Kidney (tissue), 13 donors: ENCODE measurements at regions not wholly inside any gene's neighbourhood (a gene's known extent, or its start where the extent isn't known, plus 50 kb on each side); places are given as distances from the start of the nearest gene placed in this dataset.

Experiments
- DNase-seq, 5 donors: peaks; one replicate each; pipeline ENCODE4 v3.0.0-alpha.2; 2013 to 2020
- FAIRE-seq: peaks from 2 replicates; lab custom pipeline; 2012; peaks lifted over from hg19 to GRCh38; lab: Jason Lieb, UNC
- H3K27ac ChIP-seq, 2 donors: one replicate each; pipeline ENCODE4 v1.7.0; 2013; ENCODE audit warnings: low read depth in 2 of 2, low read length in 2 of 2, inconsistent platforms in 1 of 2
- H3K27me3 ChIP-seq: one replicate; pipeline ENCODE4 v1.7.1; 2013; ENCODE audit warnings: low read length, inconsistent platforms; ENCODE audit not compliant: control insufficient read depth, insufficient read depth
- H3K36me3 ChIP-seq, 3 donors: one replicate each; pipeline versions ENCODE4 v1.7.0 to v1.7.1; 2013; ENCODE audit warnings: low read length in 3 of 3, control low read depth in 1 of 3, inconsistent platforms in 1 of 3; ENCODE audit not compliant: insufficient read depth in 3 of 3, control insufficient read depth in 2 of 3
- H3K4me1 ChIP-seq, 3 donors: one replicate each; pipeline versions ENCODE4 v1.7.0 to v1.7.1; 2013; ENCODE audit warnings: low read length in 3 of 3, inconsistent platforms in 1 of 3, low read depth in 1 of 3; ENCODE audit not compliant: control insufficient read depth in 2 of 3, insufficient read depth in 2 of 3
- H3K4me3 ChIP-seq, 3 donors: one replicate each; pipeline versions ENCODE4 v1.7.0 to v1.8.1; 2013; ENCODE audit warnings: low read length in 3 of 3, control low read depth in 1 of 3, inconsistent platforms in 1 of 3
- H3K9ac ChIP-seq, 3 donors: one replicate each; pipeline versions ENCODE4 v1.7.0 to v1.7.1; 2013; ENCODE audit warnings: low read length in 3 of 3, control low read depth in 1 of 3, inconsistent platforms in 1 of 3
- H3K9me3 ChIP-seq, 3 donors: one replicate each; pipeline versions ENCODE4 v1.7.0 to v1.7.1; 2013; ENCODE audit warnings: low read length in 3 of 3, control low read depth in 1 of 3, inconsistent platforms in 1 of 3; ENCODE audit not compliant: control insufficient read depth in 2 of 3, insufficient read depth in 1 of 3
- intact Hi-C: fragments of 100-400 bp; cut with DNase I; formaldehyde crosslinking; loops from one replicate; pipeline ENCODE4 v1.11.1; 2022
- TF ChIP-seq, protein P1 (sequence below): IDR thresholded peaks from 3 replicates; pipeline ENCODE4 v1.5.1; 2012; ENCODE audit warnings: mild to moderate bottlenecking, moderate library complexity, borderline replicate concordance; ENCODE audit not compliant: insufficient read depth; ENCODE audit errors: extremely low read depth
- donor health status: control.
- donor health status: control.
- donor health status: control.
- donor health status: control.
- donor health status: control.
- donor health status: DM: yes; HTN: yes; CAD: no.
- donor health status: Normal renal cell carcinoma (clear cell type).

DNA sequence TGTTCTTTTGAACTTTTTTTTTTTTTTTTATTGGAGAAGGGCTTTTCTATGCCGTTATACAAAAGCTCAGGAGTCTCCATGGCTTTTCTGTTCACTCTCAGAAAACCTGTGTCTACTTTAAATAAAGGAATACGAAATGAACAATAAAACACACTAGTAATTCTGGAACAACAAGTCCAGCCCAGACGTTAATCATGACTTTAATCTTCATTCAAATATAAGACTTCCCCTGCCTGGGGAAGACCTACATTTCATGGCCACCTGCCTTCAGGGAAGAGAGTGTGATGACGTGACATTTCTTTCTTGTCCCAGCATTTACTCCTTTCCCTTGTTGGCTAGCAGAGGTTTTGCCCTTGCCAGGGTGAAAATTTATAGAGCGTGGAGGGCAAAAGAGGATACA, 564.5 kb downstream of the PDCD6IP start:
- TF ChIP-seq, protein P1, sequence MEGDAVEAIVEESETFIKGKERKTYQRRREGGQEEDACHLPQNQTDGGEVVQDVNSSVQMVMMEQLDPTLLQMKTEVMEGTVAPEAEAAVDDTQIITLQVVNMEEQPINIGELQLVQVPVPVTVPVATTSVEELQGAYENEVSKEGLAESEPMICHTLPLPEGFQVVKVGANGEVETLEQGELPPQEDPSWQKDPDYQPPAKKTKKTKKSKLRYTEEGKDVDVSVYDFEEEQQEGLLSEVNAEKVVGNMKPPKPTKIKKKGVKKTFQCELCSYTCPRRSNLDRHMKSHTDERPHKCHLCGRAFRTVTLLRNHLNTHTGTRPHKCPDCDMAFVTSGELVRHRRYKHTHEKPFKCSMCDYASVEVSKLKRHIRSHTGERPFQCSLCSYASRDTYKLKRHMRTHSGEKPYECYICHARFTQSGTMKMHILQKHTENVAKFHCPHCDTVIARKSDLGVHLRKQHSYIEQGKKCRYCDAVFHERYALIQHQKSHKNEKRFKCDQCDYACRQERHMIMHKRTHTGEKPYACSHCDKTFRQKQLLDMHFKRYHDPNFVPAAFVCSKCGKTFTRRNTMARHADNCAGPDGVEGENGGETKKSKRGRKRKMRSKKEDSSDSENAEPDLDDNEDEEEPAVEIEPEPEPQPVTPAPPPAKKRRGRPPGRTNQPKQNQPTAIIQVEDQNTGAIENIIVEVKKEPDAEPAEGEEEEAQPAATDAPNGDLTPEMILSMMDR: no peak
- no peaks in the 10 kb centered on the region for H3K27me3 ChIP-seq
- H3K9me3 ChIP-seq: no peaks in the 10 kb centered on the region
- DNase-seq (no peak), FAIRE-seq (no peak)
- no peak overlapping the region for H3K4me3 ChIP-seq
- intact Hi-C loops: no loop called here
- H3K36me3 ChIP-seq: no peaks in the 10 kb centered on the region
- H3K27ac ChIP-seq: no peak overlapping the region
- H3K4me1 ChIP-seq: no peaks in the 10 kb centered on the region
- H3K9ac ChIP-seq: no peak overlapping the region

DNA sequence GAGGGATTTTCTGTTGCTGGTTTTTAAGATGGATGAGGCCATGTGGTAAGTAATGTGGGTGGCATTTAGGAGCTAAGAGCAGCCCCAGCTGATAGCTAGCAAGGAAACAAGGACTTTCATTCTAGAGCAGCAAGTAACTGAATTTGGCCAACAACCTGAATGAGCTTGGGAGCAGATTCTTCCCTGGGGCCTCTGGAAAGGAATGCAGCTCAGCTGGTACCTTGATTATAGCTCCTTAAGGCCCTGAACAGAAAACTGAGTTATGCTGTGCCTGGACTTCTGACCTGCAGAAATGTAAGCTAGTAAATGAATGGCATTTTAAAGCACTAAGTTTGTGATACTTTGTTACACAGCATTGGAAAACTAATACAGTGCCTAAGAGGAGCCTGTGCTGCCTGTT, 565.5 kb downstream of the PDCD6IP start:
- Histone ChIP-seq H3K4me1 (no peaks in the 10 kb centered on the region), H3K9me3 (no peaks in the 10 kb centered on the region), H3K36me3 (no peaks in the 10 kb centered on the region), H3K27me3 (no peaks in the 10 kb centered on the region), H3K9ac (no peak overlapping the region), H3K27ac (no peak overlapping the region), H3K4me3 (no peak overlapping the region)
- intact Hi-C loops: no loop called here
- no peak for FAIRE-seq
- no peak for DNase-seq
- TF ChIP-seq, protein P1: no peak

DNA sequence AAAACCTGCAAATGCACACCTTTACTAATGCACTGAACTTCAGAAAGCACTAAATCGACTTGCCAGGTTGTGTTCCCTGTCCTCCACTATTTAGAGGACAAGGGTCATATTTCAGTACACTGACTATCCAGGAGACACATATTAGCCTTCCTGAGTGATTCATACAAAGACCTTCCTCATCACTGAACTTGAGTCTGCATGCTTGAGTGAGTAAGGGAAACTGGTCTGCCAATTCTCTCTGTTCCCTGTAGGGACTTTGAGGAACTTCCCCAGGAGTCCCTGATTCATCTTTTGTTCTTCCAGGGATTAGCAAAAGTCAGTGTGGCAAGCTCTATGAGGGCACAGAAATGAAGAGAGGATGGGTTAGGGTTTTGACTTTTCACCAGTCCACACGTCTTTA, 565.9 kb downstream of the PDCD6IP start:
- H3K9me3 ChIP-seq: no peaks in the 10 kb centered on the region
- DNase-seq: no peak
- no peak for FAIRE-seq
- H3K36me3 ChIP-seq: no peaks in the 10 kb centered on the region
- intact Hi-C loops: no loop called here
- H3K9ac ChIP-seq: no peak overlapping the region
- H3K4me1 ChIP-seq: no peaks in the 10 kb centered on the region
- H3K4me3 ChIP-seq: no peak overlapping the region
- no peaks in the 10 kb centered on the region for H3K27me3 ChIP-seq
- TF ChIP-seq, protein P1: no peak
- H3K27ac ChIP-seq: no peak overlapping the region

DNA sequence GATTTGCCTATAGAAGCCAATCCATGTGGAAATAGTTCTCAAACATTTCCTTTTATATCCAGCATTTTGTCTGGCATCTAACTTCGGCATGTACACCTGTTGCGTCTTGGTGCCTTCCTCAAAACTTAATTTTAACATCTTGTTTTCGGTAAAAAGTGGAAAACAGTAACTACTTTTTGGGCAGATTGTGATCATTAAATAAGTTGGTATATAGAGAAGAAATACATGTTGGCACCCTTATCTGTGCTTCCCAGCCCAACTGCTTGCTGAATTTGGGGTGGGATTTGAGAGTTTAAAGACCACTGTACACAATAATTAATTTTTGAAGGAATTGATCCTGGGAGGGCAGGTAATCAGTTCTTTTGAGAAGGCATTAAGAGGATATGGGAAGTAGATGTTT, 566.8 kb downstream of the PDCD6IP start:
- Histone ChIP-seq H3K4me1 (no peaks in the 10 kb centered on the region), H3K9me3 (no peaks in the 10 kb centered on the region), H3K4me3 (no peak overlapping the region), H3K36me3 (no peaks in the 10 kb centered on the region), H3K27me3 (no peaks in the 10 kb centered on the region), H3K9ac (no peak overlapping the region), H3K27ac (no peak overlapping the region)
- TF ChIP-seq, protein P1: no peak
- FAIRE-seq (no peak), DNase-seq (no peak)
- intact Hi-C loops: no loop called here
